ENCODE measurements at regions not wholly inside any gene's neighbourhood (a gene's known extent, or its start where the extent isn't known, plus 50 kb on each side); places are given as distances from the start of the nearest gene placed in this dataset.
A peak's percentile ranks its signal among the peaks of the same experiment; 100 is the strongest.

GRCh38 chr5:166430491-166431319 lies 1860.7 kb upstream of the WWC1 start:
- no peak overlapping the region for H3K4me3 ChIP-seq (ENCODE audit: low read depth, low read length)
- no peak for TF ChIP-seq CTCF (IDR thresholded peaks at IDR 0.05; ENCODE audit: low read depth, low read length)
- no peak for TF ChIP-seq MYC (IDR thresholded peaks at IDR 0.05; ENCODE audit: low read depth, low read length)
- no peak for TF ChIP-seq MAX (IDR thresholded peaks at IDR 0.05; ENCODE audit: low read depth, low read length)
- no peak for DNase-seq (ENCODE audit: low read depth)

GRCh38 chr5:166431456-166431855 lies 1860.0 kb upstream of the WWC1 start:
- no peak overlapping the region for H3K4me3 ChIP-seq (ENCODE audit: low read depth, low read length)
- no peak for TF ChIP-seq MYC (IDR thresholded peaks at IDR 0.05; ENCODE audit: low read depth, low read length)
- no peak for DNase-seq (ENCODE audit: low read depth)

GRCh38 chr5:166433679-166434078 lies 1857.8 kb upstream of the WWC1 start:
- no peak overlapping the region for H3K4me3 ChIP-seq (ENCODE audit: low read depth, low read length)
- peak; percentile 2 for DNase-seq (ENCODE audit: low read depth)

GRCh38 chr5:166436872-166437271 lies 1854.6 kb upstream of the WWC1 start:
- H3K4me3 ChIP-seq (ENCODE audit: low read depth, low read length), result no peak overlapping the region
- TF ChIP-seq MAX (IDR thresholded peaks at IDR 0.05; ENCODE audit: low read depth, low read length), result no peak
- no peak for TF ChIP-seq MYC (IDR thresholded peaks at IDR 0.05; ENCODE audit: low read depth, low read length)
- TF ChIP-seq POLR2A (IDR thresholded peaks at IDR 0.05; ENCODE audit: extremely low read depth, insufficient read length), result no peak
- TF ChIP-seq CTCF (IDR thresholded peaks at IDR 0.05; ENCODE audit: low read depth, low read length), result no peak
- DNase-seq (ENCODE audit: low read depth), result no peak

More at GRCh38 chr5:166433679-166434078, 1857.8 kb upstream of the WWC1 start:
- no peak for TF ChIP-seq CTCF (IDR thresholded peaks at IDR 0.05; ENCODE audit: low read depth, low read length)
- no peak for TF ChIP-seq POLR2A (IDR thresholded peaks at IDR 0.05; ENCODE audit: extremely low read depth, insufficient read length)
- no peak for TF ChIP-seq MYC (IDR thresholded peaks at IDR 0.05; ENCODE audit: low read depth, low read length)
- TF ChIP-seq MAX (IDR thresholded peaks at IDR 0.05; ENCODE audit: low read depth, low read length), result no peak

GRCh38 chr5:166486348-166486747 lies 1805.1 kb upstream of the WWC1 start:
- no peak overlapping the region for H3K4me3 ChIP-seq (ENCODE audit: low read depth, low read length)
- no peak for DNase-seq (ENCODE audit: low read depth)
- TF ChIP-seq CTCF (IDR thresholded peaks at IDR 0.05; ENCODE audit: low read depth, low read length) (no peak), MAX (IDR thresholded peaks at IDR 0.05; ENCODE audit: low read depth, low read length) (no peak), POLR2A (IDR thresholded peaks at IDR 0.05; ENCODE audit: extremely low read depth, insufficient read length) (no peak), MYC (IDR thresholded peaks at IDR 0.05; ENCODE audit: low read depth, low read length) (no peak)

GRCh38 chr5:166488560-166488959 lies 1802.9 kb upstream of the WWC1 start:
- H3K4me3 ChIP-seq (ENCODE audit: low read depth, low read length), result no peak overlapping the region
- DNase-seq (ENCODE audit: low read depth), result no peak
- TF ChIP-seq MAX (IDR thresholded peaks at IDR 0.05; ENCODE audit: low read depth, low read length) (no peak), POLR2A (IDR thresholded peaks at IDR 0.05; ENCODE audit: extremely low read depth, insufficient read length) (no peak), CTCF (IDR thresholded peaks at IDR 0.05; ENCODE audit: low read depth, low read length) (no peak), MYC (IDR thresholded peaks at IDR 0.05; ENCODE audit: low read depth, low read length) (no peak)

Measured in NB4 (cell line).